ENCODE measurements at regions not wholly inside any gene's neighbourhood (a gene's known extent, or its start where the extent isn't known, plus 50 kb on each side); places are given as distances from the start of the nearest gene placed in this dataset.

DNA sequence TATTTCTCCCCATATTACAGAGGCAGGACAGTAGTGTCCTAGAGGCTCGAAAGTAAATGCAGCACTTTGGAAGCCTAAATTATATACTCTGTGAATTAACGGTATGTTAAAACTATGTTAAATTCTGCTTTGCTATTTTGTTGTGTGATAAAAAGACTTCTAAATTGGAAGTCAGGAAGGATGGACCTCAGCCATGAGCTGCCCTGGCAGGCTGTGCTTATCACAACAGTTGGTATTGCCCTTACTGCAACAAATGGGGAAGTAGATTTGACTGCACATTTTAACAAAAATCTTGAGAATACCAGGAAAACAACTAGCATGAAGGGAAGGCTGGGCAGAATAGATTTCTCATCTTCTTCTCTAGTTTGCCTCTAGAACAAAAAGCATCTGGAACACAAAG is 706.6 kb downstream of the SI start (continued):
- TF ChIP-seq, protein P1, sequence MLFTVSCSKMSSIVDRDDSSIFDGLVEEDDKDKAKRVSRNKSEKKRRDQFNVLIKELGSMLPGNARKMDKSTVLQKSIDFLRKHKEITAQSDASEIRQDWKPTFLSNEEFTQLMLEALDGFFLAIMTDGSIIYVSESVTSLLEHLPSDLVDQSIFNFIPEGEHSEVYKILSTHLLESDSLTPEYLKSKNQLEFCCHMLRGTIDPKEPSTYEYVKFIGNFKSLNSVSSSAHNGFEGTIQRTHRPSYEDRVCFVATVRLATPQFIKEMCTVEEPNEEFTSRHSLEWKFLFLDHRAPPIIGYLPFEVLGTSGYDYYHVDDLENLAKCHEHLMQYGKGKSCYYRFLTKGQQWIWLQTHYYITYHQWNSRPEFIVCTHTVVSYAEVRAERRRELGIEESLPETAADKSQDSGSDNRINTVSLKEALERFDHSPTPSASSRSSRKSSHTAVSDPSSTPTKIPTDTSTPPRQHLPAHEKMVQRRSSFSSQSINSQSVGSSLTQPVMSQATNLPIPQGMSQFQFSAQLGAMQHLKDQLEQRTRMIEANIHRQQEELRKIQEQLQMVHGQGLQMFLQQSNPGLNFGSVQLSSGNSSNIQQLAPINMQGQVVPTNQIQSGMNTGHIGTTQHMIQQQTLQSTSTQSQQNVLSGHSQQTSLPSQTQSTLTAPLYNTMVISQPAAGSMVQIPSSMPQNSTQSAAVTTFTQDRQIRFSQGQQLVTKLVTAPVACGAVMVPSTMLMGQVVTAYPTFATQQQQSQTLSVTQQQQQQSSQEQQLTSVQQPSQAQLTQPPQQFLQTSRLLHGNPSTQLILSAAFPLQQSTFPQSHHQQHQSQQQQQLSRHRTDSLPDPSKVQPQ (CRISPR knock-in tag; IDR thresholded peaks at IDR 0.05; ENCODE audit: borderline replicate concordance) = no peak
- no peak for TF ChIP-seq RBM15 (IDR thresholded peaks at IDR 0.05; ENCODE audit: insufficient read depth, low read length)
- no peak for TF ChIP-seq FOXM1 (IDR thresholded peaks at IDR 0.05; ENCODE audit: low read depth)
- no peak for TF ChIP-seq FOXM1 (CRISPR knock-in tag; IDR thresholded peaks at IDR 0.05; ENCODE audit: low read depth)

DNA sequence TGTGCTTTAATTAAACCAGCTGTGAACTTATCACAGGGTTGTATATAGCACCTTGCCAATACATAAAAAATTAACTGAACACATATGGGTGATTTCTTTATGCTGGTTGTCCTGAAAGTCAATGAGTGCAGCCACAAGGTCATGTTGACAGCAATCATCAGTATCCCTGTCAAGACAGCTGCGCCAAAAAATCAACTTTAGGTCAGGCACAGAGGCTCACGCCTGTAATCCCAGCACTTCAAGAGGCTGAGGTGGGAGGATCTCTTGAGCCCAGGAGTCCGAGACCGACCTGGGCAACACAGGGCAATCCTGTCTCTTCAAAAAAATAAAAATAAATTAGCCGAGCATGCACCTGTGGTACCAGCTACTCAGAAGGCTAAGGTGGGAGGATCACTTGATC is 707.3 kb downstream of the SI start:
- ATAC-seq = no peak
- Histone ChIP-seq H3K9me3 (replicated peaks; ENCODE audit: control insufficient read depth, insufficient read depth, low read depth, low read length) (no peaks in the 10 kb centered on the region), H3K36me3 (ENCODE audit: control insufficient read depth, insufficient read depth, low read length) (no peaks in the 10 kb centered on the region), H3K27ac (ENCODE audit: extremely low read depth, low read depth, low read length) (no peak overlapping the region), H3K79me2 (ENCODE audit: control insufficient read depth, insufficient read depth, low read length) (no peaks in the 10 kb centered on the region), H3K4me2 (ENCODE audit: insufficient read depth, low read length) (no peak overlapping the region), H3K4me1 (replicated peaks in 1 of 2; ENCODE audit: control insufficient read depth in 2 of 2, insufficient read depth in 2 of 2, low read length in 2 of 2) (no peaks in the 10 kb centered on the region), H2AFZ (ENCODE audit: low read depth, low read length) (no peak overlapping the region), H3K27me3 (ENCODE audit: control insufficient read depth in 2 of 2, insufficient read depth in 2 of 2, low read length in 2 of 2) (no peaks in the 10 kb centered on the region), H3K4me3 (no peak overlapping the region), H3K9ac (ENCODE audit: insufficient read depth in 1 of 2, low read depth in 2 of 2, low read length in 2 of 2) (no peak overlapping the region), H4K20me1 (replicated peaks; ENCODE audit: control insufficient read depth, insufficient read depth, low read length) (no peaks in the 10 kb centered on the region), H3K9me1 (ENCODE audit: control insufficient read depth, insufficient read depth, low read length) (no peaks in the 10 kb centered on the region)
- FAIRE-seq = no peak
- BruUV-seq (replicated peaks) = no TSS peak
- WGBS (ENCODE audit: insufficient coverage, low coverage, missing lambda C conversion rate) = 4% methylated on average over 5 of the region's 5 CpGs
- TF ChIP-seq NFXL1 (CRISPR knock-in tag; IDR thresholded peaks at IDR 0.05) = no peak
- TF ChIP-seq FOXA3 (CRISPR knock-in tag; conservative IDR thresholded peaks at IDR 0.05 in 1 of 2, IDR thresholded peaks at IDR 0.05 in 1 of 2) = no peak
- in situ Hi-C loops (cut with MboI) = no loop called here
- DNase-seq (ENCODE audit: extremely low read depth in 1 of 4, low spot score in 3 of 4) = no peak
- ChIA-PET POLR2A (interaction anchor here (1.1 kb wide), 1 partner anchor 32 kb away, joined by 4 read pairs; no protein-coding TSS in a partner anchor), CTCF (ENCODE audit: low intra/inter-chr PET ratio) (no interaction called here)
- intact Hi-C loops (cut with micrococcal nuclease) = no loop called here
